ENCODE measurements at regions not wholly inside any gene's neighbourhood (a gene's known extent, or its start where the extent isn't known, plus 50 kb on each side); places are given as distances from the start of the nearest gene placed in this dataset.

DNA sequence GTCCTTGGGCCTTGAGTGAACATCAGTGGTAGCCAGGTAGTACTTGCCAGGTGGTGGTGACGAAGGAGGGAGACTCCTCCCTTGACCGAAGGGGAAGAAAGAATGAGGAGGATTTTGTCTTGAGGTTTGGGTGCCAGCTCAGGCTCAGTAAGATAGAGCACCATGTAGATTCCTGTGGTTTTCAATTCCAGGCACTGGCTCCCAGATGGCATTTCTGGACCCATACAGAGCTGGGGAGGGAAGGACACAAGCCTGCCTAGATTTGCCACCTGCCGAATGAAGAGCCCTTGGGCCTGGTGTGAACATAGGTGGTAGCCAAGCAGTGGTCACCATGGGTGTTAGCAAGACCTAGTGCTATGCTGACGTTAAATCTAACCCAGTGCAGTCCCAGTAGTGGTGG is 108.8 kb upstream of the UBE2E3 start:
- no peaks in the 10 kb centered on the region for H3K9me3 ChIP-seq
- no peaks in the 10 kb centered on the region for H3K36me3 ChIP-seq
- DNase-seq: no peak
- H3K4me3 ChIP-seq: no peak overlapping the region
- H3K27ac ChIP-seq: no peak overlapping the region
- H3K4me1 ChIP-seq: no peaks in the 10 kb centered on the region
- TF ChIP-seq POLR2A (IDR thresholded peaks at IDR 0.05): no peak
- TF ChIP-seq, protein P1, sequence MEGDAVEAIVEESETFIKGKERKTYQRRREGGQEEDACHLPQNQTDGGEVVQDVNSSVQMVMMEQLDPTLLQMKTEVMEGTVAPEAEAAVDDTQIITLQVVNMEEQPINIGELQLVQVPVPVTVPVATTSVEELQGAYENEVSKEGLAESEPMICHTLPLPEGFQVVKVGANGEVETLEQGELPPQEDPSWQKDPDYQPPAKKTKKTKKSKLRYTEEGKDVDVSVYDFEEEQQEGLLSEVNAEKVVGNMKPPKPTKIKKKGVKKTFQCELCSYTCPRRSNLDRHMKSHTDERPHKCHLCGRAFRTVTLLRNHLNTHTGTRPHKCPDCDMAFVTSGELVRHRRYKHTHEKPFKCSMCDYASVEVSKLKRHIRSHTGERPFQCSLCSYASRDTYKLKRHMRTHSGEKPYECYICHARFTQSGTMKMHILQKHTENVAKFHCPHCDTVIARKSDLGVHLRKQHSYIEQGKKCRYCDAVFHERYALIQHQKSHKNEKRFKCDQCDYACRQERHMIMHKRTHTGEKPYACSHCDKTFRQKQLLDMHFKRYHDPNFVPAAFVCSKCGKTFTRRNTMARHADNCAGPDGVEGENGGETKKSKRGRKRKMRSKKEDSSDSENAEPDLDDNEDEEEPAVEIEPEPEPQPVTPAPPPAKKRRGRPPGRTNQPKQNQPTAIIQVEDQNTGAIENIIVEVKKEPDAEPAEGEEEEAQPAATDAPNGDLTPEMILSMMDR (IDR thresholded peaks at IDR 0.05): no peak
- H3K27me3 ChIP-seq: no peaks in the 10 kb centered on the region

DNA sequence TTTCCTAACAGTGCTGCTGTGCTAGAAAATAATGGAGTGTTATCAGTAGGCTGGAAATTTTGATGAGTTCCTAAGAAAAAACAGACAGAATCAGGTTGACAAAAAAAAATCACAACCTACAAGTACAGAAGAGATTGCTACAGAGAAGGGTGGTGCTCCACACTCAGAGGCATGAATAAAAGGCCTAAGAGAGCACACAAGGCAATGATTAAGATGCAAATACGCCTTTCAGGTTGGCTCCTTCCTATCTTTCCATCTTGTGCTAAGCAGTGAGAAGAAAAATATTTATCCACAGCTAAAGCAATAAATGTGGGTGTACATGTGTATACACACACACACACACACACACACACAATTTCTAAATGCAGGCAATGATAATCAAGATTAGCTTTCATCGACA is 130.6 kb upstream of the UBE2E3 start:
- Histone ChIP-seq H3K27ac (no peak overlapping the region), H3K9me3 (no peaks in the 10 kb centered on the region), H3K27me3 (no peaks in the 10 kb centered on the region), H3K4me3 (no peak overlapping the region), H3K4me1 (no peaks in the 10 kb centered on the region), H3K36me3 (no peaks in the 10 kb centered on the region)
- DNase-seq: no peak
- TF ChIP-seq, protein P1 (IDR thresholded peaks at IDR 0.05): no peak
- no peak for TF ChIP-seq POLR2A (IDR thresholded peaks at IDR 0.05)

DNA sequence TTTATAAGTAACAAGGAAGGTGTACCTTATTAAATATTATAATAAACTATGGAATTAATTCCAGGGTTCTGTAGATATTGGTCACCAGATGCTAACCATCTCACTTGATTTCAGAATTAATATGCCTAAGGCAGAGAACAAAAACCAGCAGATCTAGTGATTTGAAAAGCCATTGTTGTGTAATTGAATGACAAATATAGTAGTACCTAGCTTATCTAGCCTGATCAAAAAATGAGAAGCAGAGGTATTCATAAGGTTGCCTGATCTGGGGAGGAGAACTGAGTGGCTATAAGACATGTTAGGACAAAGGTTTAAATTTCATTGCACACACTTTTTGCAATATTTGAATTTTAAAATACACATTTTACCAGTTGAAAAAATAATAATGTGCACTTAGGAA is 132.0 kb upstream of the UBE2E3 start:
- H3K4me3 ChIP-seq: no peak overlapping the region
- H3K27me3 ChIP-seq: no peaks in the 10 kb centered on the region
- no peaks in the 10 kb centered on the region for H3K36me3 ChIP-seq
- no peak for DNase-seq
- no peaks in the 10 kb centered on the region for H3K9me3 ChIP-seq
- TF ChIP-seq, protein P1 (IDR thresholded peaks at IDR 0.05): no peak
- no peak for TF ChIP-seq POLR2A (IDR thresholded peaks at IDR 0.05)
- H3K27ac ChIP-seq: no peak overlapping the region
- no peaks in the 10 kb centered on the region for H3K4me1 ChIP-seq

GRCh38 chr2:180846756-180847472 is 133.5 kb upstream of the UBE2E3 start:
- no peaks in the 10 kb centered on the region for H3K36me3 ChIP-seq
- no peak overlapping the region for H3K4me3 ChIP-seq
- H3K27ac ChIP-seq: no peak overlapping the region
- H3K9me3 ChIP-seq: no peaks in the 10 kb centered on the region
- no peak for DNase-seq
- H3K4me1 ChIP-seq: no peaks in the 10 kb centered on the region
- no peaks in the 10 kb centered on the region for H3K27me3 ChIP-seq
- TF ChIP-seq, protein P1 (IDR thresholded peaks at IDR 0.05): no peak
- no peak for TF ChIP-seq POLR2A (IDR thresholded peaks at IDR 0.05)

- no peaks in the 10 kb centered on the region for H3K27me3 ChIP-seq
- no peaks in the 10 kb centered on the region for H3K9me3 ChIP-seq
- no peak for DNase-seq
- no peaks in the 10 kb centered on the region for H3K36me3 ChIP-seq
- no peak overlapping the region for H3K4me3 ChIP-seq
- H3K4me1 ChIP-seq: no peaks in the 10 kb centered on the region
- H3K27ac ChIP-seq: no peak overlapping the region
- TF ChIP-seq, protein P1 (IDR thresholded peaks at IDR 0.05): no peak
- no peak for TF ChIP-seq POLR2A (IDR thresholded peaks at IDR 0.05)
These were observed 137.9 kb upstream of the UBE2E3 start for GRCh38 chr2:180842461-180842860.

GRCh38 chr2:180840641-180841040 is 139.8 kb upstream of the UBE2E3 start:
- no peaks in the 10 kb centered on the region for H3K4me1 ChIP-seq
- H3K27ac ChIP-seq: no peak overlapping the region
- no peak for DNase-seq
- H3K36me3 ChIP-seq: no peaks in the 10 kb centered on the region
- no peak overlapping the region for H3K4me3 ChIP-seq
- H3K27me3 ChIP-seq: no peaks in the 10 kb centered on the region
- TF ChIP-seq, protein P1 (IDR thresholded peaks at IDR 0.05): no peak
- no peak for TF ChIP-seq POLR2A (IDR thresholded peaks at IDR 0.05)
- H3K9me3 ChIP-seq: no peaks in the 10 kb centered on the region

Measured in Peyer's patch (tissue), 4 donors.